Cerebellar cortex (tissue), 1 donor: ENCODE measurements at regions not wholly inside any gene's neighbourhood (a gene's known extent, or its start where the extent isn't known, plus 50 kb on each side); places are given as distances from the start of the nearest gene placed in this dataset.

ENCODE experiments used
- DNase-seq: peaks from one replicate; pipeline ENCODE4 v3.0.0-alpha.2; 2015; ENCODE audit warnings: low spot score

DNA sequence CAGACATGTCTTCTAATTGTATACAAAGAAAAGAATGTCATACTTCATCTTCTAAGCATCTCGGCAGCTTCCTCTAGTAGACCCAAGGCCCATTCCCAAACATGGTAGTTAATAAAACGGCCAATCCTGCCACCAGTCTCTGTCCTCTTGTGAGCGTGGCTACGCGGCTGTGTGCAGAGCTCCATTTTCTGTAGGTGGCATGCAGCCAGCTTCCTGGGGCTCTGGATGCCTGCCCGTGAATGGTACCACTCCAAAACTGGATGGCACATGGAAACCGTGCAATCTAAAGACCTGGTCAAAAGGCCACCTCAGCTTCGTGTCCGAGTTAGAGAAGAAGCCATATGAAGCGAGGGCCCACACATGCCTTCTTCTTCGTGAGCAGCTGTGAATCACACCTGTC lies 110.7 kb downstream of the SIPA1L2 start:
- DNase-seq = peak; percentile 63

DNA sequence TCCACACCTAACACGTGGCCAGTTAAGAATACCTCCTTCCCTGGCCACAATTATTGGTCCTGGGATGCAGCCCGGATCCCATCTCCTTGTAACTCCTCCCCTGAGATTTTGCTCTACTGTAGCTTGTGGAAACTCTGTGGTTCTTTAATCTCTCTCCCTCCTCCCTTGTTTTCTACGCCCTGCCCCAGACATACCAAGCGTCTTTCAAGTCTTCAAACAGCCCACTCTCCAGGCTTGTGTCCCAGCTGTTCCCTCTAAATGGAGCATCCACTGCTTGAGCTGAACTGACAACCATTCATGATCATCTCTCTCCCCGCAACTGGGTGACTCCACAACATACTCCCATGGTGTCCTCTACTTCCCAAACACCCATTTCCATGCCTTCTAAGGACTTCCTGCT lies 111.6 kb downstream of the SIPA1L2 start:
- DNase-seq = no peak

GRCh38 chr1:232517204-232517603 lies 112.7 kb downstream of the SIPA1L2 start:
- no peak for DNase-seq

- no peak for DNase-seq
These were observed 114.2 kb downstream of the SIPA1L2 start for GRCh38 chr1:232515706-232516105.

GRCh38 chr1:232512712-232513111 lies 117.2 kb downstream of the SIPA1L2 start:
- DNase-seq = no peak

GRCh38 chr1:232511172-232511571 lies 118.8 kb downstream of the SIPA1L2 start:
- DNase-seq = no peak

- no peak for DNase-seq
These were observed 119.4 kb downstream of the SIPA1L2 start for GRCh38 chr1:232510367-232511110.

DNA sequence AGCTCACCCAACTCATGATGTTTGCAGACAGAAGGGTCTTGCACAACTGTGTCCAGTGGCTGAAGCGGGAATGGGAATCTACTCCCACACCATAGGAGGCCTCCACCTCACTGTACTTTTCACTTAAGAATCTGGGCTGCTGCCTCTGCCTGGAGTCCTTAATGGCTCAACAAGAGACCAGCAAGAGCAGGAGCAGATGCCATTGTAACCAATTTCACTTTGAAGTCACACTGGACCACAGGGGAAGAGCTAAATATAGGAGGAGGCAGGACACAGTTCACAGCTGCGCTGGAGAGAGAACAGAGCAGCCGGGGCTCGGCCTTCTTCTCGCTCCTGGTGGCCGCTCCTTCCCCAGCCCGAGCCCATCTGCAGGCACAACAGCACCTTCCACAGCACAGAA lies 120.4 kb downstream of the SIPA1L2 start:
- no peak for DNase-seq

DNA sequence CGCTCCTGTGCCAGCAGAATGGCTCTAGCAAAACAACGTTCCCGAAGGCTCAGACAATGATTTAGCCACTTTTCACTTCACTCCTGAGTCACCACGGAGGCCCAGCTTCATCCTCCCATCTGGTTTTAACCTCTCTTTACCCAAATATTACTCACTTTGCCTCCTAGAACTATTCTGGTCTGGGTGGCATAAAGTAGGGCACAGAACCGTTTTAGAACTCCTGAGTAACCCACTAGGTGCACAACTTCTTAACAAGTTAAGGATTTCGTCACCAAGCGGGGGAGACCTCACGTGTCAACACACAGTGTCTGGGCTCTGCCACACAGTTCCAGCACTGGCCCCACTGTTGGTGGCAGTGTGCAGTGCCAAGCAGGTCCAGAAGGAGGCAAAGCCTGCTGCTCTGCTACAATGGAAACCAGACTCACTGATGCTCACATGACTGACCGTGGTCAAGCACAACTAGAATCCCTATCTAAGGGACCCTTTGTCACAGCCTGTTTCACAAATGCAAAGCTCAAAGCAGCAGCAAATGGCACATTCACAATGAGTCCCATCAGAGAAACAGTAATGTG lies 121.7 kb downstream of the SIPA1L2 start:
- DNase-seq = no peak

DNA sequence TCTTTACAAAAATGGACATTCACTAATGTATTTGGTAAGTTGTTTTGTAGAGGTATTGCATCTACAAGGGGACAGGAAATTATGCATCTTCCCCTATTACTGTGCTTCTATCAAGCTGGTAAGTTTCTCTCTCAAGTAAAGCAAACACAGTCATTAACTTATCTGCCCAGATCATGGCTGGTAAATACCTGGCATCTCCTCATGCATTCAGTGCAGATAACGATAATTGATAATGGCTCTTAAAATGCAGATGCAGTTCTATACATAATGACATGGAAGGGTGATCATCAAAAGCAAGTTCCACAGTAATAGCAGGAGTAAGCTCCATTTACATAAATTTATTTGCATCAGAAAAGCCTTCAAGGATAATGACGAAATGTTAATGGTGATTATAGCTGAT lies 122.4 kb downstream of the SIPA1L2 start:
- DNase-seq = no peak

- no peak for DNase-seq
These were observed 124.0 kb downstream of the SIPA1L2 start for GRCh38 chr1:232505884-232506283.

DNA sequence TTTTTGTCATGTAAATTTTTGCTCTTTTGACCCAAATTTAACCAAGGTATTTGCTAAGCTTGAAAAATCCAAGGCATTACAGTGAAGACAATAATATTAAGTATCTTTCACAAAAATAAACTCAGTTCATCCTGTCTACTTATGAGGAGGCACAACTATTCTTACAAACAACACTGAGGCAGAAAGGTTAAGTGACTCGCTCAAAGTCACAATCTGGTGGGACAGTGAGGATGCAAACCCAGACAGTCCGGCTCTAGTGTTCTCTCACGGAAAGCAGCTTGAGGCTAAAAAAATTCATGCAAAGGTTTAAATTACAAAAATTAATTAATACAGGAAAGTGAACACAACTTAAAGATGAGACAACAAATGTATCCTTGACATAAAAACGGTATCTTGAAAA lies 125.3 kb downstream of the SIPA1L2 start:
- no peak for DNase-seq

GRCh38 chr1:232503497-232503896 lies 126.4 kb downstream of the SIPA1L2 start:
- no peak for DNase-seq

- DNase-seq = no peak
These were observed 128.1 kb downstream of the SIPA1L2 start for GRCh38 chr1:232501854-232502253.

DNA sequence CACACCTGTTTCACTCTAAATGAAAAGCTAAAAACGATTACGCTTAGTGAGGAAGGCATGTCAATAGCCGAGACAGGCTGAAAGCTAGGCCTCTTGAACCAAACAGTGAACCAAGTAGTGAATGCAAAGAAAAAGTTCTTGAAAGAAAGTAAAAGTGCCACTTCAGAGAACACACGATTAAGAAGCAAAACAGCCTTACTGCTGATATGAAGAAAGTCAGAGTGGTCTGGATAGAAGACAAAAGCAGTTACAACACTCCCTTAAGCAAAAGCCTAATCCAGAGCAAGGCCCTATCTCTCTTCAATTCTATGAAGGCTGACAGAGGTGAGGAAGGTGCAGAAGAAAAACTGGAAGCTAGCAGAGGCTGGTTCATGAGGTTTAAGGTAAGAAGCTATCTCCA lies 130.7 kb downstream of the SIPA1L2 start:
- no peak for DNase-seq

DNA sequence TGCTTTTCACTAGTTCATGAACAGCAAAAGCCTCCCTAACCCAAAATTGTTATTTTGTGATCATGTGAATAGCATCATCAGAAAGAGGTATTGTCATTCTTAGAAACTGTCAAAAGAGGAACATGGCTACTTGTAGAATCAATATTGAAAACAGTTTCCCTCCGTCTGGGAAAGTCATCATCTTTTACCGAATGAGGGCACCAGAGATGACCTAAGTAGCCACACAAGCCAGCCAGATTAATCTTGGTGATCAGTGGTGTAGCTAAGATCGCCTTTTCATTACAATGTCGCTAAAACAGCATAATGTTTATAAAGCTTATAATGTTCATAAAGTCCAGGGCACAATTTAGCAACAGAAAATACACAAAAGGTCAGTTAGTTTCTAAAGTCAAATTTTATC lies 136.1 kb downstream of the SIPA1L2 start:
- DNase-seq = no peak

DNA sequence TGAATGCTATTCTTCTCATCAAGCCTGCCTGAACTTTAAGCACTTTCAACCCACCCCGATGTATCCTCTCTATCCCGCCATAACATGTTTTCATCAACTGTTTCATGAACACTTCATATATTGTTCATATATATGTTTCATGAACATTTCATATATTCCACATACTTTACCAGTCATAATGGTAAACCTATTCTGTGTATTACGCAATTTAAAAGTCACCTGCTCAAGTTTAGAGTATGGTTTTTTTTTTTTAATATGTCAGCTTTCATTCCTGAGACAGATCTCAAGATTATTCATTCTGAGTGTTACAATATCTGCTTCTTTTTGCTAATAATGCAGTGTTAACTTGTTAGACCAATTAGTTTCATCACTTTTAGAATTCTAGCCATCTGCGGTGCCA lies 140.7 kb downstream of the SIPA1L2 start:
- DNase-seq = no peak

GRCh38 chr1:232487236-232487635 lies 142.7 kb downstream of the SIPA1L2 start:
- no peak for DNase-seq

- DNase-seq = no peak
These were observed 143.3 kb downstream of the SIPA1L2 start for GRCh38 chr1:232486454-232487207.

DNA sequence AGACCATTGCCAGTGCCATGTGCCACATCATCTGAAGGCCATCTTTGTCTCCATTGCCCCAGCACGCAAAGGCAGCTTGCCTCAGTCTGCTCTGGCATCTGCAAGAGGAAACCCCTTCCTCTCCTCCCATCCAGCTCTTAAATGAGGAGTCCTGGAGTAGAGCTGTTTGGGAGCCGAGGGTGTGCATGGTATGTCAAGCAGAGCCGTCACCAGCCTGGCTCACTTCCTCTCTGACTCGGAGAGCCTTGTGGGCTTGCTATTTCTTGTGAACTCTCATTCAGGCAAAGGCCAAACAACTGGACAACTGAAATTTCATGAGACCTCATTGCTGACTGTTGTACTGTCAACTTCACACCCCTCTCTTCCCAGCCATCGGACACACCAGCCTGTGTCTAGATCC lies 143.9 kb downstream of the SIPA1L2 start:
- DNase-seq = no peak

DNA sequence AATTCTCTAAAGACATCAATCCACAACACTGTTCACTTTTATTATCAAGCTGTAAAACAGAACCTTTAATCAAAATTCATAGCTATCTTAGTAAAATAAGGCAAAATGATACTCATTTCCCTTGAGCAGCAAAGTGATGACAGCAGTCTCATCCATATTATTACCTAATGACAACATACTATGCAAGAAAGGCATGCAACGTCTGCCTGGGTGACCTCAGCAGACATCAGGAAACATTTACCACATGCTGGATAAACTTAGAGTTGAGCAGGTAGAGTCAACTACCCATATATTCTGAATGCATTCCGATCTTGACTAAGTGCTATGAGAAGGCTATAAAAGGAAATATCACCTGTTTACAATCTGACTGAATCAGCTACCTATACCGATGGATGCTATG lies 145.1 kb downstream of the SIPA1L2 start:
- DNase-seq = no peak

DNA sequence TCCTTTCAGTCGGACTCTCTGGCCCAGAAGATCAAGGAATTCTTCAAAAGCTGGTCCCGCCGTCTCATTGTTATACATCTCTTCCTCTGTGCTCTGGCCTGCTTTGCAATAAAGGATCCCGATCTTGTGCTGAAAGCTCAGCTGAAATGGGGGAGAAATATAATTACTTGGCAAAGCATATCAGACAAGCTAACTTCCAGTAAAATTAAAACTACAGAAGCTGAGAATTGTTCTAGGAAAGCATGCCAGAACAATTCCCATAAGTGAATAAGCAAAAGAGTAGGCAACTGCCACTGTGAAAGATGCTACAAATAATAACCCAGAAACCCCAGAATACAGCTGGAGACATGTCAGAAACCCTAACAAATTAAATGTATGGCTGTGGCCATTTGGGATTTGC lies 146.1 kb downstream of the SIPA1L2 start:
- DNase-seq = no peak

DNA sequence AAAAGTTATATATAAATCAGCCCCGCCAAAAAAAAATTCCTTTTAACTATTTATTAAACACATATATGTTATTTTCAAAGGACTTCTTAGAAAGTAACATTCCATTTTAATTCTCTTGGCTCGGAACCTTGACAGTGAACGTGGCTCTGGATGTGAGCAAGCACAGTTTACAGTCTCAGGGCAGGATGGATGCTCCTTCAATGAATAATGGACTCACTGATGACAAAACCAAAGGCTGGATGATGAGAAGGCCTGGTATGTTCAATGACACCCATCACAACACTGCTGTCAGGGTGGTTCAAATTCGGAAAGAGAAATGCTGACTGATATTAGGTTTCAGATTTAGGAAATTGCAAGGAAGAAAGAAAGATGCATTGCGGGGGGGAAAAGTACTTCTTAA lies 148.8 kb downstream of the SIPA1L2 start:
- no peak for DNase-seq
